ENCODE measurements at regions not wholly inside any gene's neighbourhood (a gene's known extent, or its start where the extent isn't known, plus 50 kb on each side); places are given as distances from the start of the nearest gene placed in this dataset.

- no peak for DNase-seq
Observed at GRCh38 chr17:15177343-15177742, 87.8 kb downstream of the PMP22 start.

GRCh38 chr17:15175356-15175755 lies 89.8 kb downstream of the PMP22 start:
- DNase-seq: no peak

- DNase-seq: no peak
Observed at GRCh38 chr17:15171167-15172047, 93.7 kb downstream of the PMP22 start.

GRCh38 chr17:15169676-15170075 lies 95.5 kb downstream of the PMP22 start:
- no peak for DNase-seq

- no peak for DNase-seq
Observed at GRCh38 chr17:15168379-15168778, 96.7 kb downstream of the PMP22 start.

- DNase-seq: no peak
Observed at GRCh38 chr17:15161395-15161794, 103.7 kb downstream of the PMP22 start.

GRCh38 chr17:15157051-15157450 lies 108.1 kb downstream of the PMP22 start:
- DNase-seq: no peak

- DNase-seq: no peak
Observed at GRCh38 chr17:15154618-15155017, 110.5 kb downstream of the PMP22 start.

- DNase-seq: no peak
Observed at GRCh38 chr17:15145621-15146020, 119.5 kb downstream of the PMP22 start.

- no peak for DNase-seq
Observed at GRCh38 chr17:15143524-15143923, 121.6 kb downstream of the PMP22 start.

- no peak for DNase-seq
Observed at GRCh38 chr17:15134363-15134762, 130.8 kb downstream of the PMP22 start.

GRCh38 chr17:15133826-15134225 lies 131.3 kb downstream of the PMP22 start:
- no peak for DNase-seq

GRCh38 chr17:15133143-15133542 lies 132.0 kb downstream of the PMP22 start:
- no peak for DNase-seq

GRCh38 chr17:15130426-15130825 lies 134.7 kb downstream of the PMP22 start:
- no peak for DNase-seq

GRCh38 chr17:15129986-15130385 lies 135.1 kb downstream of the PMP22 start:
- DNase-seq: no peak

GRCh38 chr17:15124746-15125145 lies 140.4 kb downstream of the PMP22 start:
- no peak for DNase-seq

- DNase-seq: no peak
Observed at GRCh38 chr17:15124264-15124595, 140.9 kb downstream of the PMP22 start.

- DNase-seq: no peak
Observed at GRCh38 chr17:15123593-15124263, 141.4 kb downstream of the PMP22 start.

- no peak for DNase-seq
Observed at GRCh38 chr17:15122857-15123256, 142.3 kb downstream of the PMP22 start.

GRCh38 chr17:15121426-15121825 lies 143.7 kb downstream of the PMP22 start:
- no peak for DNase-seq

GRCh38 chr17:15119968-15120367 lies 145.2 kb downstream of the PMP22 start:
- no peak for DNase-seq

GRCh38 chr17:15117239-15117638 lies 147.9 kb downstream of the PMP22 start:
- no peak for DNase-seq

GRCh38 chr17:15112846-15113617 lies 152.1 kb downstream of the PMP22 start:
- DNase-seq: no peak

- no peak for DNase-seq
Observed at GRCh38 chr17:15109608-15110007, 155.5 kb downstream of the PMP22 start.

All from NK-92 treated with Interleukin-12 subunit alpha and Interleukin-12 subunit beta, amount 100 ng/mL, for 24 hours (cell line).